MM.1S (cell line): ENCODE measurements at regions not wholly inside any gene's neighbourhood (a gene's known extent, or its start where the extent isn't known, plus 50 kb on each side); places are given as distances from the start of the nearest gene placed in this dataset.

ENCODE experiments used
- EZH2 ChIP-seq: fragments of 300-600 bp; sonication (generic); optimal IDR thresholded peaks from 2 replicates; pipeline ENCODE3; 2017; ENCODE audit warnings: low read depth, mild to moderate bottlenecking, antibody characterized with exemption, low read length, mixed read lengths
- EZH2phosphoT487 ChIP-seq: fragments of 300-600 bp; sonication (generic); IDR thresholded peaks from 2 replicates; pipeline ENCODE4 v1.6.1; 2018; ENCODE audit warnings: antibody characterized with exemption, low read length
- TF ChIP-seq, protein P1 (sequence below): fragments of 300-600 bp; sonication (generic); IDR thresholded peaks from 2 replicates; pipeline ENCODE4 v1.5.1; 2016; ENCODE audit warnings: antibody characterized with exemption, low read length, mixed read lengths

- TF ChIP-seq, protein P1, sequence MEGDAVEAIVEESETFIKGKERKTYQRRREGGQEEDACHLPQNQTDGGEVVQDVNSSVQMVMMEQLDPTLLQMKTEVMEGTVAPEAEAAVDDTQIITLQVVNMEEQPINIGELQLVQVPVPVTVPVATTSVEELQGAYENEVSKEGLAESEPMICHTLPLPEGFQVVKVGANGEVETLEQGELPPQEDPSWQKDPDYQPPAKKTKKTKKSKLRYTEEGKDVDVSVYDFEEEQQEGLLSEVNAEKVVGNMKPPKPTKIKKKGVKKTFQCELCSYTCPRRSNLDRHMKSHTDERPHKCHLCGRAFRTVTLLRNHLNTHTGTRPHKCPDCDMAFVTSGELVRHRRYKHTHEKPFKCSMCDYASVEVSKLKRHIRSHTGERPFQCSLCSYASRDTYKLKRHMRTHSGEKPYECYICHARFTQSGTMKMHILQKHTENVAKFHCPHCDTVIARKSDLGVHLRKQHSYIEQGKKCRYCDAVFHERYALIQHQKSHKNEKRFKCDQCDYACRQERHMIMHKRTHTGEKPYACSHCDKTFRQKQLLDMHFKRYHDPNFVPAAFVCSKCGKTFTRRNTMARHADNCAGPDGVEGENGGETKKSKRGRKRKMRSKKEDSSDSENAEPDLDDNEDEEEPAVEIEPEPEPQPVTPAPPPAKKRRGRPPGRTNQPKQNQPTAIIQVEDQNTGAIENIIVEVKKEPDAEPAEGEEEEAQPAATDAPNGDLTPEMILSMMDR: no peak
- TF ChIP-seq EZH2 (no peak), EZH2phosphoT487 (no peak)
Observed at GRCh38 chr18:59963229-59963628, 63.4 kb downstream of the PMAIP1 start.
